Endothelial cell of umbilical vein (primary cell): ENCODE measurements at regions not wholly inside any gene's neighbourhood (a gene's known extent, or its start where the extent isn't known, plus 50 kb on each side); places are given as distances from the start of the nearest gene placed in this dataset.

ENCODE experiments used
- BruUV-seq: library from RNA; stranded (reverse); fragments of 400-500 nt; replicated peaks from 2 replicates; lab custom pipeline; 2021; lab: Mats Ljungman, UMichigan
- CTCF ChIA-PET: fragments of 300-600, 350-600 bp; sonication (Branson Sonifier 250); formaldehyde crosslinking; loops from one replicate; lab custom pipeline; 2021; ENCODE audit warnings: antibody characterized with exemption, inconsistent platforms; lab: Charles Lee
- POLR2A ChIA-PET: fragments of 300-600, 350-600 bp; sonication (Branson Sonifier 250); formaldehyde crosslinking; loops from one replicate; lab custom pipeline; 2021; ENCODE audit warnings: antibody characterized with exemption, inconsistent platforms; lab: Charles Lee
- DNase-seq: peaks from one replicate; pipeline ENCODE4 v3.0.0-alpha.2; 2011; ENCODE audit warnings: low read depth, low spot score
- FAIRE-seq: peaks from 2 replicates; lab custom pipeline; 2011; peaks lifted over from hg19 to GRCh38; lab: Jason Lieb, UNC
- H2AFZ ChIP-seq: 2 replicates; pipeline ENCODE4 v1.6.0; 2012; ENCODE audit warnings: low read depth, low read length, control low read depth, inconsistent platforms
- H3K27ac ChIP-seq: 2 replicates; pipeline ENCODE4 v1.5.1; 2011; ENCODE audit warnings: low read depth, mild to moderate bottlenecking, control low read depth, low read length, moderate library complexity; ENCODE audit not compliant: insufficient read depth
- H3K27me3 ChIP-seq, 2 experiments: 2 replicates each; pipeline versions ENCODE4 v1.6.0 to v1.6.1; 2011; ENCODE audit warnings: low read length in 2 of 2, mixed read lengths in 1 of 2; ENCODE audit not compliant: control insufficient read depth in 2 of 2, insufficient read depth in 2 of 2
- H3K36me3 ChIP-seq, 2 experiments: 2 replicates in 1 of 2; 3 replicates in 1 of 2; pipeline ENCODE4 v1.5.1; 2011; ENCODE audit warnings: low read length in 2 of 2, mild to moderate bottlenecking in 1 of 2, moderate library complexity in 1 of 2; ENCODE audit not compliant: control insufficient read depth in 2 of 2, insufficient read depth in 2 of 2; ENCODE audit errors: extremely low read depth in 1 of 2
- H3K4me1 ChIP-seq: 3 replicates; pipeline ENCODE4 v1.5.1; 2011; ENCODE audit warnings: mild to moderate bottlenecking, low read length; ENCODE audit not compliant: control insufficient read depth, insufficient read depth; ENCODE audit errors: extremely low read depth
- H3K4me2 ChIP-seq: 2 replicates; pipeline ENCODE4 v1.6.1; 2011; ENCODE audit warnings: low read length, control low read depth, mixed read lengths; ENCODE audit not compliant: insufficient read depth
- H3K4me3 ChIP-seq, 3 experiments: fragments of 200-600 bp in 1 of 3; sonication (generic), shearing (Covaris generic) in 1 of 3; replicated peaks in 1 of 3; 2 replicates each; pipeline ENCODE4 v1.5.1; 2011 to 2016; ENCODE audit warnings: control low read depth in 3 of 3, low read length in 3 of 3, mild to moderate bottlenecking in 2 of 3, inconsistent platforms in 1 of 3, low read depth in 1 of 3, moderate library complexity in 1 of 3; ENCODE audit not compliant: insufficient read depth in 1 of 3
- H3K79me2 ChIP-seq: 2 replicates; pipeline ENCODE4 v1.6.0; 2012; ENCODE audit warnings: low read length, inconsistent platforms; ENCODE audit not compliant: control insufficient read depth, insufficient read depth
- H3K9ac ChIP-seq: replicated peaks from 2 replicates; pipeline ENCODE3; 2011; ENCODE audit warnings: low read length, control low read depth; ENCODE audit not compliant: insufficient read depth; ENCODE audit errors: extremely low read depth
- H3K9me1 ChIP-seq: replicated peaks from 3 replicates; pipeline ENCODE4 v1.6.0; 2011; ENCODE audit warnings: mild to moderate bottlenecking, low read length; ENCODE audit not compliant: control insufficient read depth, insufficient read depth; ENCODE audit errors: extremely low read depth
- H3K9me3 ChIP-seq: replicated peaks from 2 replicates; pipeline ENCODE4 v1.5.1; 2012; ENCODE audit warnings: low read length, inconsistent platforms; ENCODE audit not compliant: control insufficient read depth, insufficient read depth
- H4K20me1 ChIP-seq: replicated peaks from 2 replicates; pipeline ENCODE3; 2011; ENCODE audit warnings: mild to moderate bottlenecking, low read length; ENCODE audit not compliant: control insufficient read depth, insufficient read depth; ENCODE audit errors: extremely low read depth
- CTCF ChIP-seq, 2 donors: IDR thresholded peaks; 1 replicate in 1 of 2; 2 replicates in 1 of 2; pipeline ENCODE4 v1.5.1; 2011; ENCODE audit warnings: low read length in 2 of 2, mild to moderate bottlenecking in 2 of 2, moderate library complexity in 2 of 2, control low read depth in 1 of 2, inconsistent platforms in 1 of 2, low read depth in 1 of 2; ENCODE audit not compliant: insufficient read depth in 1 of 2; ENCODE audit errors: extremely low read depth in 1 of 2
- EZH2 ChIP-seq: IDR thresholded peaks from 2 replicates; pipeline ENCODE4 v1.6.1; 2012; ENCODE audit warnings: borderline replicate concordance, low read depth, mild to moderate bottlenecking, moderate library complexity, low read length, inconsistent platforms; ENCODE audit not compliant: severe bottlenecking
- FOS ChIP-seq: IDR thresholded peaks from 2 replicates; pipeline ENCODE4 v1.6.1; 2011; ENCODE audit warnings: mild to moderate bottlenecking, low read length, moderate library complexity, borderline replicate concordance; ENCODE audit not compliant: insufficient read depth
- GATA2 ChIP-seq: IDR thresholded peaks from 2 replicates; pipeline ENCODE4 v1.7.0; 2011; ENCODE audit warnings: low read depth, mild to moderate bottlenecking, moderate library complexity, mixed read lengths, low read length; ENCODE audit not compliant: insufficient read length, insufficient read depth
- JUN ChIP-seq: IDR thresholded peaks from 2 replicates; pipeline ENCODE4 v1.6.1; 2011; ENCODE audit warnings: borderline replicate concordance, low read depth; ENCODE audit not compliant: insufficient read length, insufficient read depth
- MAX ChIP-seq: IDR thresholded peaks from 2 replicates; pipeline ENCODE4 v1.6.1; 2011; ENCODE audit not compliant: insufficient read depth, insufficient read length
- MYC ChIP-seq: IDR thresholded peaks from one replicate; pipeline ENCODE4 v1.6.1; 2011; ENCODE audit warnings: mild to moderate bottlenecking, low read depth, low read length
- POLR2A ChIP-seq: IDR thresholded peaks from 2 replicates; pipeline ENCODE4 v1.6.1; 2012; ENCODE audit warnings: low read depth, mild to moderate bottlenecking, control low read depth, low read length
- POLR2AphosphoS5 ChIP-seq: IDR thresholded peaks from 2 replicates; pipeline ENCODE4 v1.6.1; 2012; ENCODE audit warnings: low read depth, mild to moderate bottlenecking, control low read depth, low read length, moderate library complexity; ENCODE audit not compliant: insufficient read depth
- dilution Hi-C: fragments of 300-500 bp; cut with MboI; formaldehyde crosslinking; loops from one replicate; pipeline ENCODE4 v1.15.0; 2019; ENCODE audit warnings: low sequenced_read_pairs; ENCODE audit not compliant: extremely low pct_ligation_motif_present
- intact Hi-C: fragments of 100-400 bp; cut with micrococcal nuclease; formaldehyde crosslinking; loops from one replicate; pipeline ENCODE4 v1.10.0; 2022

- Histone ChIP-seq H2AFZ (no peak overlapping the region), H3K27me3 (peaks cover 0 to 6% of the 10 kb centered on the region in 2 experiments), H3K9me3 (no peaks in the 10 kb centered on the region), H3K36me3 (no peaks in the 10 kb centered on the region), H3K4me1 (no peaks in the 10 kb centered on the region), H3K4me2 (no peak overlapping the region), H3K9ac (no peak overlapping the region), H4K20me1 (no peaks in the 10 kb centered on the region), H3K4me3 (no peak overlapping the region), H3K79me2 (no peaks in the 10 kb centered on the region), H3K9me1 (no peaks in the 10 kb centered on the region), H3K27ac (no peak overlapping the region)
- TF ChIP-seq JUN (no peak), GATA2 (no peak), CTCF (IDR thresholded peaks at IDR 0.05; ENCODE audit: extremely low read depth in 1 of 2, insufficient read depth in 1 of 2, low read depth in 1 of 2, low read length in 2 of 2) (no peak), FOS (no peak), MYC (no peak)
- BruUV-seq = no TSS peak
- intact Hi-C loops (no loop called here), dilution Hi-C loops (no loop called here)
- ChIA-PET CTCF (interaction anchor here (0.7 to 1.8 kb wide), 2 partner anchors 9 to 66 kb away, joined by 3 to 4 read pairs; no protein-coding TSS in a partner anchor), POLR2A (no interaction called here)
- DNase-seq (no peak), FAIRE-seq (no peak)
Observed at GRCh38 chr14:49527221-49527620, 59.0 kb downstream of the RPS29 start.

GRCh38 chr14:49526101-49526500 is 60.1 kb downstream of the RPS29 start:
- no peaks in the 10 kb centered on the region for H3K36me3 ChIP-seq
- DNase-seq = no peak
- H3K4me2 ChIP-seq = no peak overlapping the region
- H3K27ac ChIP-seq = no peak overlapping the region
- no peaks in the 10 kb centered on the region for H3K79me2 ChIP-seq
- H2AFZ ChIP-seq = no peak overlapping the region
- intact Hi-C loops (no loop called here), dilution Hi-C loops (no loop called here)
- peaks cover 0 to 8% of the 10 kb centered on the region in 2 experiments for H3K27me3 ChIP-seq
- H3K9me1 ChIP-seq = no peaks in the 10 kb centered on the region
- BruUV-seq = no TSS peak
- H4K20me1 ChIP-seq = no peaks in the 10 kb centered on the region
- FAIRE-seq = no peak
- TF ChIP-seq EZH2 (no peak), POLR2AphosphoS5 (no peak), MAX (no peak), MYC (no peak), CTCF (IDR thresholded peaks at IDR 0.05; ENCODE audit: extremely low read depth in 1 of 2, insufficient read depth in 1 of 2, low read depth in 1 of 2, low read length in 2 of 2) (no peak), FOS (no peak), POLR2A (no peak), JUN (no peak), GATA2 (no peak)
- H3K9ac ChIP-seq = no peak overlapping the region
- no peaks in the 10 kb centered on the region for H3K9me3 ChIP-seq
- H3K4me3 ChIP-seq = no peak overlapping the region
- H3K4me1 ChIP-seq = no peaks in the 10 kb centered on the region
- ChIA-PET POLR2A (no interaction called here), CTCF (interaction anchor here (1.0 to 1.8 kb wide), 4 partner anchors 9 to 65 kb away, joined by 3 to 5 read pairs (median 4); no protein-coding TSS in a partner anchor)
